ENCODE measurements at regions not wholly inside any gene's neighbourhood (a gene's known extent, or its start where the extent isn't known, plus 50 kb on each side); places are given as distances from the start of the nearest gene placed in this dataset.
"Not testable (repeated sequence)": the region's sequence is repeated elsewhere in the genome, so short reads cannot be mapped to it uniquely, and the experiment has no call there.

GRCh38 chr5:20956134-20956533 is 968.1 kb upstream of the CDH18 start:
- Histone ChIP-seq H3K27ac (ENCODE audit: low read length) (no peak overlapping the region), H3K4me1 (ENCODE audit: control insufficient read depth, insufficient read depth, low read length) (no peaks in the 10 kb centered on the region), H3K9me3 (ENCODE audit: control insufficient read depth, insufficient read depth, low read length) (peaks cover 3% of the 10 kb centered on the region), H3K4me3 (ENCODE audit: low read length) (no peak overlapping the region), H3K36me3 (ENCODE audit: control insufficient read depth, insufficient read depth, low read length) (no peaks in the 10 kb centered on the region), H3K27me3 (ENCODE audit: control insufficient read depth, insufficient read depth, low read length) (no peaks in the 10 kb centered on the region)
- Mint-ChIP-seq H3K9me3 (peaks cover 8 to 19% of the 10 kb centered on the region in 2 donors), H3K4me3 (no peak overlapping the region), H3K27ac (no peak overlapping the region), H3K36me3 (peaks cover 10% of the 10 kb centered on the region), H3K27me3 (ENCODE audit: low read depth in 2 of 2) (no peaks in the 10 kb centered on the region), H3K4me1 (no peaks in the 10 kb centered on the region)
- ATAC-seq (no peak), DNase-seq (no peak)
- no peak for TF ChIP-seq CTCF (IDR thresholded peaks at IDR 0.05)
- no CpG with 5 or more reads among the region's 2 CpGs for WGBS (ENCODE audit: insufficient coverage)
- intact Hi-C loops (cut with micrococcal nuclease) = no loop called here

- Mint-ChIP-seq H3K27ac (no peak overlapping the region), H3K9me3 (peaks cover 11 to 24% of the 10 kb centered on the region in 2 donors), H3K4me1 (no peaks in the 10 kb centered on the region), H3K27me3 (ENCODE audit: low read depth in 2 of 2) (no peaks in the 10 kb centered on the region), H3K36me3 (peaks cover 12% of the 10 kb centered on the region), H3K4me3 (no peak overlapping the region)
- TF ChIP-seq CTCF (IDR thresholded peaks at IDR 0.05) = no peak
- ATAC-seq (no peak), DNase-seq (no peak)
- Histone ChIP-seq H3K36me3 (ENCODE audit: control insufficient read depth, insufficient read depth, low read length) (no peaks in the 10 kb centered on the region), H3K27me3 (ENCODE audit: control insufficient read depth, insufficient read depth, low read length) (no peaks in the 10 kb centered on the region), H3K4me1 (ENCODE audit: control insufficient read depth, insufficient read depth, low read length) (no peaks in the 10 kb centered on the region), H3K9me3 (ENCODE audit: control insufficient read depth, insufficient read depth, low read length) (no peaks in the 10 kb centered on the region), H3K4me3 (ENCODE audit: low read length) (no peak overlapping the region), H3K27ac (ENCODE audit: low read length) (no peak overlapping the region)
- 60% methylated on average over 1 of the region's 1 CpG for WGBS (ENCODE audit: insufficient coverage)
- intact Hi-C loops (cut with micrococcal nuclease) = no loop called here
These were observed 961.6 kb upstream of the CDH18 start for GRCh38 chr5:20949636-20950035.

GRCh38 chr5:20943183-20943971 is 955.4 kb upstream of the CDH18 start:
- ATAC-seq; H3K4me3 Mint-ChIP-seq; H3K4me1 ChIP-seq (ENCODE audit: control insufficient read depth, insufficient read depth, low read length); H3K36me3 ChIP-seq (ENCODE audit: control insufficient read depth, insufficient read depth, low read length); H3K27ac ChIP-seq (ENCODE audit: low read length); H3K9me3 ChIP-seq (ENCODE audit: control insufficient read depth, insufficient read depth, low read length); H3K27me3 ChIP-seq (ENCODE audit: control insufficient read depth, insufficient read depth, low read length); H3K4me3 ChIP-seq (ENCODE audit: low read length); H3K27me3 Mint-ChIP-seq (ENCODE audit: low read depth in 2 of 2); DNase-seq; H3K4me1 Mint-ChIP-seq; H3K27ac Mint-ChIP-seq; H3K36me3 Mint-ChIP-seq; intact Hi-C loops (cut with micrococcal nuclease): not testable (repeated sequence)
- no CpG with 5 or more reads among the region's 3 CpGs for WGBS (ENCODE audit: insufficient coverage)
- H3K9me3 Mint-ChIP-seq = peaks cover 5 to 17% of the 10 kb centered on the region in 2 donors

- not testable (repeated sequence) for H3K27me3 Mint-ChIP-seq (ENCODE audit: low read depth in 2 of 2); H3K4me1 Mint-ChIP-seq; H3K4me3 Mint-ChIP-seq
These were observed 954.6 kb upstream of the CDH18 start for GRCh38 chr5:20942603-20943002.

GRCh38 chr5:20940786-20941185 is 952.8 kb upstream of the CDH18 start:
- intact Hi-C loops (cut with micrococcal nuclease); H3K9me3 Mint-ChIP-seq; H3K36me3 Mint-ChIP-seq; H3K27me3 Mint-ChIP-seq (ENCODE audit: low read depth in 2 of 2); H3K4me1 ChIP-seq (ENCODE audit: control insufficient read depth, insufficient read depth, low read length); H3K4me3 ChIP-seq (ENCODE audit: low read length); H3K27me3 ChIP-seq (ENCODE audit: control insufficient read depth, insufficient read depth, low read length); H3K9me3 ChIP-seq (ENCODE audit: control insufficient read depth, insufficient read depth, low read length); DNase-seq; H3K36me3 ChIP-seq (ENCODE audit: control insufficient read depth, insufficient read depth, low read length); H3K27ac Mint-ChIP-seq; ATAC-seq; H3K4me3 Mint-ChIP-seq; H3K27ac ChIP-seq (ENCODE audit: low read length); H3K4me1 Mint-ChIP-seq: not testable (repeated sequence)
- WGBS (ENCODE audit: insufficient coverage) = 90% methylated on average over 3 of the region's 4 CpGs

More at GRCh38 chr5:20942603-20943002, 954.6 kb upstream of the CDH18 start:
- intact Hi-C loops (cut with micrococcal nuclease); H3K27me3 ChIP-seq (ENCODE audit: control insufficient read depth, insufficient read depth, low read length); H3K27ac Mint-ChIP-seq; H3K4me3 ChIP-seq (ENCODE audit: low read length); DNase-seq; H3K4me1 ChIP-seq (ENCODE audit: control insufficient read depth, insufficient read depth, low read length); H3K9me3 ChIP-seq (ENCODE audit: control insufficient read depth, insufficient read depth, low read length); H3K36me3 ChIP-seq (ENCODE audit: control insufficient read depth, insufficient read depth, low read length); H3K27ac ChIP-seq (ENCODE audit: low read length); ATAC-seq; H3K9me3 Mint-ChIP-seq: not testable (repeated sequence)
- H3K36me3 Mint-ChIP-seq = peaks cover 12% of the 10 kb centered on the region
- 85% methylated on average over 2 of the region's 4 CpGs for WGBS (ENCODE audit: insufficient coverage)

GRCh38 chr5:20890936-20891335 is 902.9 kb upstream of the CDH18 start:
- WGBS (ENCODE audit: insufficient coverage) = 93% methylated on average over 4 of the region's 5 CpGs
- H3K9me3 ChIP-seq (ENCODE audit: control insufficient read depth, insufficient read depth, low read length); H3K27ac Mint-ChIP-seq; H3K4me3 ChIP-seq (ENCODE audit: low read length); ATAC-seq; DNase-seq; H3K36me3 ChIP-seq (ENCODE audit: control insufficient read depth, insufficient read depth, low read length); H3K4me1 ChIP-seq (ENCODE audit: control insufficient read depth, insufficient read depth, low read length); H3K27ac ChIP-seq (ENCODE audit: low read length); H3K4me3 Mint-ChIP-seq; H3K27me3 ChIP-seq (ENCODE audit: control insufficient read depth, insufficient read depth, low read length); H3K27me3 Mint-ChIP-seq (ENCODE audit: low read depth in 2 of 2); H3K4me1 Mint-ChIP-seq; intact Hi-C loops (cut with micrococcal nuclease); H3K36me3 Mint-ChIP-seq: not testable (repeated sequence)
- H3K9me3 Mint-ChIP-seq = peaks cover 5 to 16% of the 10 kb centered on the region in 2 donors

- H3K4me1 Mint-ChIP-seq; H3K4me3 Mint-ChIP-seq; H3K9me3 Mint-ChIP-seq; H3K4me3 ChIP-seq (ENCODE audit: low read length); H3K4me1 ChIP-seq (ENCODE audit: control insufficient read depth, insufficient read depth, low read length); H3K36me3 ChIP-seq (ENCODE audit: control insufficient read depth, insufficient read depth, low read length); H3K36me3 Mint-ChIP-seq; H3K27me3 Mint-ChIP-seq (ENCODE audit: low read depth in 2 of 2); H3K27ac Mint-ChIP-seq; H3K9me3 ChIP-seq (ENCODE audit: control insufficient read depth, insufficient read depth, low read length); ATAC-seq; H3K27ac ChIP-seq (ENCODE audit: low read length); H3K27me3 ChIP-seq (ENCODE audit: control insufficient read depth, insufficient read depth, low read length); DNase-seq; intact Hi-C loops (cut with micrococcal nuclease): not testable (repeated sequence)
These were observed 887.7 kb upstream of the CDH18 start for GRCh38 chr5:20875726-20876125.

Data from natural killer cell (primary cell).